ENCODE measurements at regions not wholly inside any gene's neighbourhood (a gene's known extent, or its start where the extent isn't known, plus 50 kb on each side); places are given as distances from the start of the nearest gene placed in this dataset.
A peak's percentile ranks its signal among the peaks of the same experiment; 100 is the strongest.

DNA sequence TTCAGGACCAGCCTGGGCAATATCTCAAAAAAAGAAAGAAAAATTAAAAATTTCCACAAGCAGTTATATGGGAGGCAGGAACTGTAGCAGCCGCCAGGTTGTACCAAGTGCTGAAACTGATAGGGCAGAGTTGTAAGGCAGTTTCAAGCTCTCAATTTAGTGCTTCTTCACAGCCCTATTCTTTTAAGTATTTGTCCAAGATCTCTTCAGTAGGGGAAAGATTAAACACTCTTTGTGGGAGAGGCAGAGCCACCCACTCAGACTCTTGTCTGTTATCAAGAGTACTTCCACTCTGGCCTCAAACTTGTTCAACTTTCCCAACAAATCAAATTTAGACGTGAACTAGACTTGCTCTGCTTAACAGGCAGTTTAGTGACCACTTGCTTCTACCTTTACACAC is 228.7 kb downstream of the REEP3 start:
- no peak for DNase-seq

DNA sequence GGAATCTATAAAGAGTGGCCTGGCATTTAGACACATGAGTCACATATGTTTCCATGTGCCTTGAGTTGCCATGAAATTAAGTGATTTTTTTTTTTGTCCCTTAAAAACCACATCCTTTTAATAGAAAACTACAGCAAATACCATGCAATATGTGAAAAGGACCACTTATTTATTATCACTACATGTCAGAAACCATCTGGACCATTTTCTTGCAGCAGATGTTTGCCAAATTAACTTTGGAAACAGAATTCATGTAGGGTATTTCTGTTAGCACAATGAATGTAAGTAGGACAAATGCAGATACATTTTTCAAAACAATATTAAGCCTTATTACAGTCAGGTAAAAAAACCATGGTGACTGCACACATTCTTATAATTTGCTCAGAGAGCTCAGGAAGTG is 230.6 kb downstream of the REEP3 start:
- no peak for DNase-seq

DNA sequence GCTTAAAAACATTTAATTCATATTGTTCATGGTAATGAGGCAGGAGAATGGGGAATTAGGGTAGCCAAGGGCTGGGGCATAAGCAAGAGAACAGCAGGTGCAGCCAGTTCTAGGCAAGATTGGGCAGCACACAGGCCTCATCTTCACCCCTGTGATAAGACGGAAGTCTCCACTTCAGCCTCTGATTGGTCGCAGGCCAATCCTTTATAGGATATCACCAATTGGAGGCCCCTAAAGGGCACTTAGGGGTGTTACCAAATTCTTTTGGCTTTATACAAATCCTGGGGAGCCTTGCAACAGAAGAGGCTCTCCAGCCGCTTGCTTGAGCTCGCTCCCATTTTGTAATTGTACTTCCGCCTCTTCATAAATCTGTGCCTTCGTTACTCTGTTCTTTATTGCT is 231.1 kb downstream of the REEP3 start:
- DNase-seq = no peak

DNA sequence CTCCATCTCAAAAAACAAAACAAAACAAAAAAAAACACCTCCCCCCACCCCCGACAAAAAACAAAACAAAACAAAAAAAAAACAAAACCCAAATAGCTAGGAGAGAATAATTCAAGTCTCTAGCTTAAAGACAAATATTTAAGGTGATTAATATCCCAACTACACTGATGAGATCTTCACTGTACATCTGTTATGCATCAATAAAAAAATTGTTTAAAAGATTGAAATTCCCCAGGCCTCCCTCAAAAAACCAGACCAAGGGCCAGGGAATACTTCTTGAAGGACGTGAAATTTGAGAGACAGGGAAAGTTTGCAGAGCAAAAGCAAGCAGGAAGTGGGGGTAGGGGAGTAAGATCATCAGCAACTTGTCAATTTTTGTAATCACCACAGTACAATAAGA is 232.6 kb downstream of the REEP3 start:
- DNase-seq = no peak

DNA sequence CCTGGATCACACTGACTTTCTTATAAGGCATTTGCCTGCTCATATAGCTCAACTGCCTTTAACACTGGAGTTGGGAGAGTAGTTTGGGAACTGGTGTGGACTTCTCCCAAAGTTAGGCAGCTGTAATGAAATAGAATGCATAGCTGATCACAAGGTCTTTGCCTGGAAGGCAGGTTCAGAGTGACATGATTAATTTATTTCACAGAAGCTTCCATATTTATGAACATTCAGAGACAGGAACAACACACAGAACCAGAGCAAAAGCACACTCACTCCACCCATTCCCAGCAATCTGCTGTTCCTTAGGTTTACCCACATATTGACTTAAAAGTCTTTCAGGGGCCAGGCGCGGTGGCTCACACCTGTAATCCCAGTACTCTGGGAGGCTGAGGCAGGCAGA is 234.2 kb downstream of the REEP3 start:
- DNase-seq = no peak

DNA sequence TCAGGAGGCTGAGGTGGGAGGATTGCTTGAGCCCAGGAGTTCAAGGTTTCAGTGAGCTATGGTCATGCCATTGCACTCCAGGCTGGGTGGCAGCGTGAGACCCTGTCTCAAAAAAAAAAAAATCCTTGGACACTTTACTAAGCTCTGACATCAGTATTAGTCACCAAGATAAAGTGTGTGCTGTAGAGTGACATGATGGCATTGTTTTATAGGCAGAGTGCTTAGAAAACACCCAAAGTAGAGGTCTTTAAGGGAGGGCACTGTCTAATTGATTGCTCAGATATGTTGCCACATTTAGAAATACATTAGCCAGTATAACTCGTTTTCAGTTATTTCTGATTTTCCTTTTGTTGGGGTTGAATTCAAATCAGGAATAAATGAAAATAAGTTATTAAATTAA is 235.9 kb downstream of the REEP3 start:
- no peak for DNase-seq

DNA sequence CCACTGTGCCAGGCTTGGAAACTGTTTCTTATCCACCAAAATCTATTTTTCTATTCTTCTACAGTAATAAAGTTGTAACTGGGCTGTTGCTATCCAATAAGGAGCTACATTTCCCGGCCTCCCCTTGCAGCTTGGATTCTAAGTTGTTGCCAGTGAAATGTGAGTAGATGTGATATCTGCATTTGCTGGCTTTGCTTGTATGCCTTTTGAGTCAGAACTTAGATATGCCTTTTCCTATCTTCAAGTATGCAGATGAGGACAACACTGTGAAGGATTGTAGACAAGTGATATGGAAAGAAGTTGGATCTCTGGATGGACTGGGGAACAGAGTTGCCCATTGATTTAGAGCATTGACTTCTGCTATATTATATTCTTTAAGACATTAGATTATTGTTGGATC is 236.9 kb downstream of the REEP3 start:
- no peak for DNase-seq

DNA sequence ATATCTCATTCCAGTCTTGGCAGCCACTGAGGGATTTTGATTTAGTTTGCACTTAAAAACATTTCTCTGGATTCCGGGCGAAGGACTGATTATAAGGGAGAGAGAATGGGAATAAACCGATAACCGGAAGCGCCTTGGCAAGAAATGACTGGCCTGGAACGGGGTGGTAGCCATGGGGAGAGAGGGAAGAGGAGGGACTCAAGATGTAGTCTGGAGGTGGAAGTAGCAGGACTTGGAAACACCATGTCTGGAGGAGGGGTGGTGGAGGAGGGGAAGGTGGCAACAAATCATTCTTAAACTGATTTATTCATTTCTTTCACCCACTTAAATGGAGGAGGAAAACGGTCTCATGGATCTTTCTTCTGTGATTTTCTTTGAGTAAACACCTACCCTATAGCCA is 238.1 kb downstream of the REEP3 start:
- DNase-seq = no peak

DNA sequence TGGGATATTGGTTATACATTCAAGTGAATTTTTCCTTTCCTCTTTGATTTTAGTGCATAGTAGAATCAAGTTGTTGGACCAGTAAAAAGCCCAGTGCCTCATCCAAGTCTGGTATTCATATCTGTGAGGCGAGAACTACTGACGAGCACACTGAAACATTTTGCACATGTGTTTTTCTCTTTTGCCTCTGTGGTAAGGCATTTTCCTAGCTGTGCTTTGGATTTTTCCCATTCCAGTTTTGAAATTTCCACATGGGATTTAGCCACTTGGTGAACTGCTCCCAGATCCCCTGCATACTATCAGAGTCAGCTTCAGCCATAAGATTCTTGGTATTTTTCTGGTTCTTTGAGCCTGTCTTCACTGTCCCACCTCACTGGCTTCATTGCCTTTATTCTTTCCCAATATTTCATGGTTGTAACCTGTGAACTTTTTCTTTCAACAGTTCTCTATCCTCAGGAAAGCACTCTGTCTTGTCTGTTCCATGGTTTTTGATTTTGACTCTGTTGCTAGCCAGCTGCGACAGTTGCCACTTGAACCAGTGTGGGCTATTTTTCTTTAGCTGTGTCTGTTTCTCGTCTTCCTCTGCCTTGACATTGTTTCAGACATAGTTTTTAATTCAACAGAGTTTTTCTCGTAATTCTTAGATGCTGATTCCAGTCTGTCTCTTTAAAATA is 239.0 kb downstream of the REEP3 start:
- DNase-seq = no peak

DNA sequence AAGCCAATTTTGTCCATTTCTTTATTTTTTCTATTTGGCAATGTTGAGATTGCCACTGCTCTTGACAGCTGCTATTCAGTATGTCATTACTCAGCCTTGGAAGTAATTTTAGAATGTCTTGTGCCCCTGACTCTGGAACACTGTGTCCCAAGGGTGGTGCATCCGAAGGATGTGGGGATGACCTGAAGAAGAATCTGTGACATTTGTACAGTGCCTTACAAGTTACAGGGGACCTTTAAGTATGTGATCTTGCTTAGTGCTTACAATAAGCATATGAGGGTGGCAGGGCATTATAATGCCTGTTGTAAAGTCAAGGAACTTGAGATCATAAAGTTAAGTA is 239.5 kb downstream of the REEP3 start:
- DNase-seq = no peak

DNA sequence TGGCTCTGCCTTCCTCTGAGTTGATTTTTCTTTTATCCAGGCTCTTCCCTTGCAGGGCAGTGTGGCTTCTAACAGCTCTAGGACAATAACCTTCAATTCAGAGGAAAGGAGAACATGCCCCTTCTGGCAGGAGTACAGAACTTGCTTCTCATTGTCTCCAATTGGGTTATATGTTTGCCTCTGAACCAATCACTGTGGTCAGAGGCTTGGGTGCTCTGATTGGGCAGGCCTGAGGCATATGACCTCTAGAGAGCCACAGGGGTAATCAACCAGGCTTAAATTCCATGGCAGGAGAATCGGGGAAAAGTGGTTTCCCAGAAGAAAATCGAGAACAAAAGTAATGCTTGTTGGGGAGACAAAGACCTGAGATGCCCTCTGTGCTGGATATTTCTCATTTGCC is 240.0 kb downstream of the REEP3 start:
- DNase-seq = no peak

DNA sequence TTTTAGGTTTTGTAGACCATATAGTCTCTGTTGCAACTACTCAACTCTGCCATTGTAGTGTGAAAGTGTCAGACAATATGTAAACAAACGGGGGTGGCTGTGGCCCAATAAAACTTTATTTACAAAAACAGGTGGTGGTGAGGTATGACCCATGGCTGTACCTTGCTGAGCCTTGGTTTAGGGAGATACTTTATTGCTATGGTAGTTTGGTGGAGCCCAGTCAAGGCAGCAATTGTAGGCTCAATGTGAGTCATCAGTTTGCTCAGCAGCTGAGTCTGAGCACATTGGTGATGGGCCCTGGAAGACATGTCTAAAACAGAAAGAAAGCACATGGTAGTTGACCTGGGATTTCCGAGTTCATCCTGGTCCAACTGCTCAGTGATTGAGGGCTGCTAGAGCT is 242.5 kb downstream of the REEP3 start:
- DNase-seq = no peak

DNA sequence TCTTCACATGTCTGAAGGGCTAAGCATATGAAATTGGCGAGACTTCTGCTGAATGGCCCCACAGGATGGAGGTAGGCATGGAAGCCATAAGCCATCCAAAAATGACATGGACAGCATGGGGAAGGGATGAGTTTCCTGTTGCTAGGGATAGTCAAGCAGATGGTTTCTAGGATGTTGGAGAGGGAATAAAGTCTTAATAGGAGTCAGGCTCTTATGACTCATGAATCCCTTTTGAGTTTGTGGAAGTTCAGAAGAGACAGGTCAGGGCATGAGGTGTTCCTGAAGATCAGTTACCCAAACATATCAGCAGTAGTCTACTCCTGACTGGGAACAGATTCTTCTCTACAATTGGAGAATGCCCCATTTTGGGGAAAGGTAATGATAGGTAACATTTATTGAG is 243.9 kb downstream of the REEP3 start:
- no peak for DNase-seq

DNA sequence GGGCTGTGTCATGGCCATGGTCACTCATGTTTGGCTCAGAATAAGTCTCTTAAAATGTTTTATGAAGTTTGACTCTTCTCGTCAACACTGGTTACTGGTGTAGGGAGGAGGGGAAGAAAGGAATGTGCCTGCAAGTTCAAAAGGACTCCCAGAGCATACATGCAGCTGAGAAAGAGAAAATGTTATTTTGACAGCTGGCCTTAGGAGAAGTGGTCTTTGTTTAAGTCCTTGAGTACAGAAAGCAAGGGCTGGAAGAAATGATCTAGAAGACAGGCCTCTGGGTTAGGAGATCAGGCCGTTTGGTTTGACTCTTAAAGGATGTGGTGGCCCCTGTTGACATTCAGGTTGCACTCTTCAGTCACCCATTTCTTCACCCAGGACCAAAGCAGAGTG is 245.5 kb downstream of the REEP3 start:
- DNase-seq = no peak

DNA sequence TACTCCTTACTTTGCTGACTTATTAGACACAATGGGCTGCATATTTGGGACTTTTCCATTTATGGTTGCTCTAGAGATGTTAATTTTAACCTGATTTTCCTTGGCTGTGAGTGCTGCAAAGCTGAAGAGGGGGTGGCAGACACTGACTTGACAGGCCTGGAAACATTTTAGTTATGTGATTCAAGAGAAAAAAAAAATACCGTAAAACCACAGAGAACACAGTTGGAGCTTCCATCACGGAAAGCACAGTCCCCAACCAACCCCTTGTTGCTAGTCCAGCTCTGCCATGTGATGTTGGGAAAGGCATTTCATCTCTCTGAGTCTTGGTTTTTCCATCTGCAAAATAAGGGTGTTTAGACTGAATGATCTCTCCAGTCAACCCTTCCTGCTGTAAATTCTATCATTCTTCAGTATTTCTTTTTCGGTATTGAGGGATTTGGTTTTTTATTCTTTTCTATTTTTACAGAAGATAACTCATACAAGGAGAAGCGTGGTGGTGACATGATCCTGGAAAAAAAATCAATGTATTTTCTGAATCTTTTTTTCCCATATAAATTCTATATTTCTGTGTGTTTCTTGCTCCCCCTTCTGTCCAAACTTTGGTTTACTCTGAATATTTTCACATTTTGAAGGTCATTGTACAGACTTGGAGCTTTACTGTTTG is 246.1 kb downstream of the REEP3 start:
- DNase-seq = peak; percentile 3 to 17

DNA sequence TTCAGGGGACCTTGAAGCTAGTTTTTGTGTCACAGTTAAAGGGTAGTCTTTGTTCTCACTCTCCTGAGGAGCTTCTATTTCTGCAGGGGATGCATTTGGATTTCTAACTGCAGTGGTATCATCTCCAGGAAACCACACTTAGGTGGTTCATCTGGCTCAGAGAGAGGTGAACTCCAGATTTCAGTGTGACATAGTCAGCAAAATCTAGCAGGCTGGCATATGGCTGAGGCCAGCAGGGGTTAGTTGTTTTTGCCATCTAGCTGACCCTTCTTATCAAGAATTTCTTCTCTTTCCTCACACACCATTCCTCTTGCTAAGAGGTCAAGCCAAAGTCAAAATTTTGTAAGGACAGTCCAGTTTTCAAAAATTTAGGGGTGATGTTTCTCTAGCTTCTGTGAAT is 248.2 kb downstream of the REEP3 start:
- DNase-seq = no peak

DNA sequence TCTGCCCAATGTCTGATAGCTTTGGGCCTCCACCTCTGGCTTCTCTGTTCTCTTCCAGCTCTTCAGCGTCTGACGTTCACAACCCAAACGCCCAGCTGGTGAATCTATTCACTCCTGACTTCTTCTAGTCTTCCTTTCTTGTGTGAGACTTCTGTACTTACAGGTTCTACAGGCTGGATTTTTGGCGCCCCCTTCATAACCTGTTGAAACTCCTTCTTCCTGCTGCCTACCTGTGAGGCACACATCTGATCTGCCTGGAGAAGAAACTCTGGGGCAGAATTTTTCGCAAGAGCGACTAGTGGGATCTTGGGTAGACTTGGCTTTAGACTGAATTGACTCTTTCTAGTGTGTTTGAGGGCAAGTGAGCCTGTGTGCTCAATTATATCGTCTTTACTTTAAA is 249.3 kb downstream of the REEP3 start:
- no peak for DNase-seq

DNA sequence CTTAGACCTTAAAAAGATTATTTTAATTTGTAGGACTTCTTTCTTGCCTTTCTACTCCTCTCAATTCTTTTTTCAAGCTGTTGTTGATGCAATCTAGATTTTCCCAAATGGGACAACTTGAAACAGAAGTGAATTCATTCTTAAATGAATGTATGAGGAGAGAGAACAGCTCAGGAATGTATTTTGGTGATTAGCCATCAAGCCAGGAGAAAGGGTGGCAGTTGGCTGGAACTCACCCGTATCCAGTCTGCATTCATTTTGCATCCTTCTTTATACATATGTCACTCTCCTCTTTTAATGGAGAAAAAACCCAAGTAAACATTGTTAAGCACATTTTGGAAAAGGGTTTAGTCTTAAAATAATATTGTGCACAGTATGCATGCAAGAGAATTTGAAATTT is 251.3 kb downstream of the REEP3 start:
- DNase-seq = no peak

DNA sequence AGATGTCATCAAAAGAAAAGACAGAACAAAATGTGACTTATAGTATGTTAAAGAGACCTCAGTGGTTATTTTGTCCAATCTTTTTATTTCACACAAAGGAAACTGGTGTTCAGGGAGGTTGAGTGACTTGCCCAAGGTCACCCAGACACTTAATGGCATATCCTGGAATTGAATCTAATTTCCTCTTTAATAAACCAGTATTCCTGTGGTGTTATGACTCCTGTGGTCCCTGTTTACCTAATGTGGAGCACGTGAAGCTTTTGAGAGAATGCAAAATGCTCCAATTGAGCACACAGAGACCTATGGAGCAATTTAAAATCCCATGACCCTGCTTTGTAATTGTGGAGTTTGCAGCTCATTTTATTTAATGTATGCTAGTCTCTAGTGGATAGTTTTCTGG is 251.9 kb downstream of the REEP3 start:
- DNase-seq = no peak

DNA sequence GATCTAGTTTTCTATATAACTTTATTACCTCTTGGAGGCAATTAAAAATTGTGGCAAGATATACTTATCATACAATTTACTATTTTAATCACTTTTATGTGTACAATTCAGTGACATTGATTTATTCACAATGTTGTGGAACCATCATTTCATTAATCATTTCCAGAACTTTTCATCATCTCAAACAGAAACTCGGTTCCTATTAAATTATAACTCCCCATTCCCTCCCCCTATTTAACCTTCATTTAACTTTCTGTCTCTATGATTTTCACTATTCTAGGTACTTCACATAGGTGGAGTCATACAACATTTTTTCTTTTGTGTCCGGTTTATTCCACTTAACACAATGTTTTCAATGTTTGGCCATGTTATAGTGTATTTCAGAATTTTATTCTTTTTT is 252.8 kb downstream of the REEP3 start:
- DNase-seq = no peak

DNA sequence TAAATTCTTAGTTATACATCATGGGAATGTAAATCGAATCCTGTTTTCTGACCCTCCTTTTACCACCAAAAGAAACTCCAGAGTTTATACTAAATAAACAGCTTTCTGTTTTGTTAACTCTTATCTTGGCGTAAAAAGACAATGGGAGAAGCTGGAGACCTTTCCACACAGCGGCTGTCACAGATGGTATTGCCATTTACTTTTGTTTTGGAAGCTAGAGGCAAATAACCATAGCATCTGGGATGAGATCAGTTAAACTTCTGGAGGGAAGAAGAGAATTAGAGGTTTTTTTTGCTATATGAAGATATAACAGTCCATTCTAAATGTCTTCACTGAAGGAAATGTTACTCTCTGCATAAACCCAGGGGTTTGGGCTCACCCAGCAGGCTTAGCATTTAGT is 258.9 kb downstream of the REEP3 start:
- DNase-seq = no peak

DNA sequence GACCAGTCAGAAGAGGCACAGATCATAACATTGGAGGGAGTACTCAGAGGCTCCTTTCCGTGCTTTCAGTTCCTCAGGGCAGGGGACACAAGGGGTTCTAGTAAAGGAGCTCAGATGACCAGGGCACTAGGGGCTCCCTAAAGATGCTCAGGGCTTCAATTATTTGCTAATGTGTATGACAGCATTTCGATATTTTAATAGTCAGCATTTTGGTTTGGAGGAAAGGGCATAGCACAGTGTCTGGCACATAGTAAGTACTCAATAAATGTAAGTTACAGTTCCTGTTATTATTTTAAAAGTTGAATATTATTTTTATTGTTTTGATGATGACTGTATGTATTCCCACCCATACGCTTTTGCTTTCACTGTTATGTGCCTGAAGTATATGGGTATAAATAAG is 260.0 kb downstream of the REEP3 start:
- DNase-seq = no peak

DNA sequence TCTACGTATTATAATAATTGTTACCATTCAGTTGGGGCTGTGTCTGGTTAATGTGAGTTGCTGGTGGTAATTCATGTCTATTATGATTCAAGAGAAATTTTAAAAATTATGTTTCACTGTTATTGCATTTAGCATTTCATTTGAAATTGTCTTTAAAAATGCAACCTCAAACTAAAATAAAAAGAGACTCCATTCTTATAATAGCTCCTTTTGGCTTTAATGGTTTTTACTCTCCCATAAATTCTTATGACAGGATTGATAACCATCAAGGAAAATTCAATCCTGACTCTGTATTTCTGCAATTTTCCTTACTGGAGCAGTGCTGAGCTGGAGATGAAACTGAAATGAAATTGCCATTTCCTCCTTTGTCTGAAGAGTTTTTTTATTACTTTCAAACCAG is 262.7 kb downstream of the REEP3 start:
- no peak for DNase-seq

DNA sequence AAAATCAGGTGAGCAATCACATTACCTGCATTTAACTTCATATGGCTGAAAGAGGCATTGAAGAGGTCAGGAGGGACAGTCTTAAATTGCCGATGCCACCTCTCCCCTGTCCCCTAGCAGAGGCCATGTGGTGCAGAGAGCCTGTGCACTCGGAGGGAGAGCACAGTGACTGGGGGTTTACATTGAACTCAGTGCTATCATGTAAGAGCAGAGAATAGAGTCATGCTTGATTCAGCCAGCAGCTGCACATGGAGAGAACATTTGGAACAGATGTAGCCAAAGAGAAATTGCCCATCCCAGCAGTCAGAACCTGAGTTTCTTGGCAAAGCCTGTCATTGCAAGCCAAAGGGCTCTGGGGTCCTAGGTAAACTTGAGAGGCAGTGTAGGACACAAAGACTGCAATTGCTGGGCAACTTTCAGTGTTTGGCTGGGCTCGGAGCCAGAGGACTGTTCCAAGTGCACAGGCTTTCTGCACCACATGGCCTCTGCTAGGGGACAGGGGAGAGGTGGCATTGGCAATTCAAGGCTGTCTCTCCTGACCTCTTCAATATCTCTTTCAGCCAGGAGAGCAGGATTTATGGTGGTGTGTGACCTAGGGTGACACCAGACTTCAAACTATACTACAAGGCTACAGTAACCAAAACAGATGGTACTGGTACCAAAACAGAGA is 267.1 kb downstream of the REEP3 start:
- DNase-seq = no peak
